PC-9 (cell line): ENCODE measurements at regions not wholly inside any gene's neighbourhood (a gene's known extent, or its start where the extent isn't known, plus 50 kb on each side); places are given as distances from the start of the nearest gene placed in this dataset.

Experiments
- EZH2 ChIP-seq: fragments of 200-600 bp; sonication (generic); IDR thresholded peaks from 2 replicates; pipeline ENCODE4 v1.8.0; 2017; ENCODE audit warnings: antibody characterized with exemption, low read depth
- TF ChIP-seq, protein P1 (sequence below): fragments of 200-600 bp; sonication (generic); conservative IDR thresholded peaks from 2 replicates; pipeline ENCODE4 v1.6.1; 2017; ENCODE audit warnings: mixed run types, antibody characterized with exemption, mild to moderate bottlenecking, moderate library complexity

DNA sequence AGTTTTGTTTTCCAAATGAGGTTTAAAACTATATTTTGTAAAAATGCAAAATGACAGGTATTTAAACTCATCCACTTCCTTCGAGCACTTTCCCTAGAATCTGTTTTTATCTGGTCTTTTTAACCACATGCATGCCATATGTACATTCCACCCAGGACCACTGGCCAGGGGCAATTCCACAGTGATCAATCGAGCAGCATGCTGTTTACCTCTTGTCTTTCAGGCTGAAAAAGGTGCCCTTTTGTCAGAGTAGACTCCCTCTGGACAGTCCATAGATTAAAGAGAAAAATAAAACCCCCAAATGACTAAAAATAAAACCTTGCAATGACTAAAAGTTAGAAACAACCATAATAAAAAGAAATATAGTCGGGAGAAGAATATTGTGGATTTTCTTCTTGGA is 313.3 kb downstream of the LMO4 start:
- TF ChIP-seq, protein P1, sequence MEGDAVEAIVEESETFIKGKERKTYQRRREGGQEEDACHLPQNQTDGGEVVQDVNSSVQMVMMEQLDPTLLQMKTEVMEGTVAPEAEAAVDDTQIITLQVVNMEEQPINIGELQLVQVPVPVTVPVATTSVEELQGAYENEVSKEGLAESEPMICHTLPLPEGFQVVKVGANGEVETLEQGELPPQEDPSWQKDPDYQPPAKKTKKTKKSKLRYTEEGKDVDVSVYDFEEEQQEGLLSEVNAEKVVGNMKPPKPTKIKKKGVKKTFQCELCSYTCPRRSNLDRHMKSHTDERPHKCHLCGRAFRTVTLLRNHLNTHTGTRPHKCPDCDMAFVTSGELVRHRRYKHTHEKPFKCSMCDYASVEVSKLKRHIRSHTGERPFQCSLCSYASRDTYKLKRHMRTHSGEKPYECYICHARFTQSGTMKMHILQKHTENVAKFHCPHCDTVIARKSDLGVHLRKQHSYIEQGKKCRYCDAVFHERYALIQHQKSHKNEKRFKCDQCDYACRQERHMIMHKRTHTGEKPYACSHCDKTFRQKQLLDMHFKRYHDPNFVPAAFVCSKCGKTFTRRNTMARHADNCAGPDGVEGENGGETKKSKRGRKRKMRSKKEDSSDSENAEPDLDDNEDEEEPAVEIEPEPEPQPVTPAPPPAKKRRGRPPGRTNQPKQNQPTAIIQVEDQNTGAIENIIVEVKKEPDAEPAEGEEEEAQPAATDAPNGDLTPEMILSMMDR: no peak
- no peak for TF ChIP-seq EZH2
